ENCODE measurements at regions not wholly inside any gene's neighbourhood (a gene's known extent, or its start where the extent isn't known, plus 50 kb on each side); places are given as distances from the start of the nearest gene placed in this dataset.

- TF ChIP-seq CTCF (IDR thresholded peaks at IDR 0.05; ENCODE audit: poor library complexity) (no peak), EZH2phosphoT487 (IDR thresholded peaks at IDR 0.05; ENCODE audit: low read depth, severe bottlenecking, unreplicated experiment) (no peak), EZH2 (IDR thresholded peaks at IDR 0.05; ENCODE audit: borderline replicate concordance) (no peak)
These were observed 144.1 kb downstream of the SYF2 start for GRCh38 chr1:25088180-25088701.
